ENCODE measurements at regions not wholly inside any gene's neighbourhood (a gene's known extent, or its start where the extent isn't known, plus 50 kb on each side); places are given as distances from the start of the nearest gene placed in this dataset.
A peak's percentile ranks its signal among the peaks of the same experiment; 100 is the strongest.

DNA sequence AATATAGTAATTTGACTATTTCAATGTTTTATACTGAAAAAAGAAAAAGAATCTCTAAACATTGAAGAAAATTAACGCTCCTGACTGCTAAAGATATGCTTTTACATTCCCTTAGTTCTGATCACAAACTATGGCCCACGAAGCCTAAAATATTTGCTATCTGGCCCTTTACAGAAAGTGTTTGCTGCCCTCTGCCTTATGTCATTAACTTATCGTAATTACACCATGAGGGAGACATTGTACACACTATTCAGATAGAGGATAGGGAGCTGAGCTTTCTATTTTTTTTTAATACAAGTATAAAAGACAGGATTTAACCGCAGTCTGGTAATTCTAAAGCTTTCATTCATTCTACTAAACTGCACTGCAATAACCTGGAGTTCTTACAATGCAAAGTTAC is 393.1 kb upstream of the DCC start:
- no peak for DNase-seq

DNA sequence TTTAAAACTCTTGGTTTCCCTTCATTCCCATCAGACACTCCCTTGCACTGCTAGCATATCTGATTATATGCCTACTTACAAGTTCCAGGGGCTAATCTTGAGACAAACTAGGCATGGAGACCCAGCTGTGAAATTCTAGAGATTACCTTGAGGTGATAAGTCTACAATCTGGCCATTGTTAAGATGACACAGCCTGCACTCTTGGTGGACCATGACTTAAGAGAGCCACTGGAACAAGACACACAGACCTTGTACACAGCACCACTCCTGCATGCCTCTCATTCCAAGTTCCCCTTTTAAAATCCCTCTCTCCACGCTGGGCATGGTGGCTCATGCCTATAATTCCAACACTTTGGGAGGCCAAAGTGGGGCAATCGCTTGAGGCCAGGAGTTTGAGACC is 387.2 kb upstream of the DCC start:
- DNase-seq: no peak

DNA sequence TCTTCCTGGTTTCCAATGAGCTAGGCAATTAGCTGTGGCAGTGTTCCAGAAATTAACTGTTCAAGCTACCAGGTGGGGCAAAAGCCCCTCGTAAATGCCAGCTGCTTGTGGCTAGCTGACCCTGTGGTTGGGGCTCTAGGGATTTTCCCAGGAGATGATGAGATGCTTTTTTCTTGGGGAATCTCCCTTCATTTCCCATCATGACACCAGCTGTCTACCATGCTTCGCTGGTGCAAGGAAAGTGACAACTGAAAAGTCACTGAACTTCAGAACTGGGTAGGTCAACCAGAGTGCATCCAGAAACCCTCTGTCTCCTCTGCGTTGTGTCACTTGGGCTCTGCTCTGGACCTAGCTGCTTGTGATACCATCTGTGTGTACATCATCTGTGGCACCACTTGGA is 386.5 kb upstream of the DCC start:
- no peak for DNase-seq

DNA sequence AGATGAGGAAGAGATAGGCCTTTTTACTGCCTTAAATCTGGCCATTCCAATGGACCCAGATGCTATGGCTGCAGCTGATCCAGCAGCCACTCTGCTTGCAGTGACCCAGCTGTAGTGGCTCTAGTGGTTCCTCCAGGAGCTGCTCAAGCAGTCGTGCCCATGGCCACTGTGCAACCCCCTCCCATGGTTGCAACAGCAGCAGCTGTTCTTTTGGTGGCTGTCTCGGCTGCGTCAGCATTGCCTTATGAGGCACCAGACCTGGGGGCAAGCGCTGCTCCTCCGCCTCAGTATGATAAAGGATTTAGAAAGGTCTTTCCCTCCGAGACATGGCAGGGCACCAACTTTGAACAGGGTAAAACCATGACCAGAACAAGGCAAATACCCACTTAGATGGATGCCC is 384.9 kb upstream of the DCC start:
- no peak for DNase-seq

DNA sequence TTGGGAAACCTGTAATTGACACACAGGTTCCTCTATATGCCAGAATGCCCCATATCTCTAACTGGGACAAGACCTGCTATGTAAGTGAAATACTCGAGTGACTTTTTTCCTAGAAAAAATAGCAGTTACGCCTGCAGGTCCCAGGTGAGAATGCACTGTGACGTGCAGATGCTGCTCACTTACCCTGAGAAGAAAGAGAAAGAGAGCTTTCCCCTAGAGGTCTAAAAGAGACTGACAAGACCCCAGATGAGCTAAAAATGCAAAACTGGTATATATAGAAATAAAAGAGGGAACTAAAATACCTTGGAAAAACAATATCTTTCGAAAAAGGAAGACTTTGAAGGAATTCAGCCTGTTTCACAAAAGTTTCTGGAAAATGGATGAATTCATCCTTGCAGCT is 383.0 kb upstream of the DCC start:
- no peak for DNase-seq

DNA sequence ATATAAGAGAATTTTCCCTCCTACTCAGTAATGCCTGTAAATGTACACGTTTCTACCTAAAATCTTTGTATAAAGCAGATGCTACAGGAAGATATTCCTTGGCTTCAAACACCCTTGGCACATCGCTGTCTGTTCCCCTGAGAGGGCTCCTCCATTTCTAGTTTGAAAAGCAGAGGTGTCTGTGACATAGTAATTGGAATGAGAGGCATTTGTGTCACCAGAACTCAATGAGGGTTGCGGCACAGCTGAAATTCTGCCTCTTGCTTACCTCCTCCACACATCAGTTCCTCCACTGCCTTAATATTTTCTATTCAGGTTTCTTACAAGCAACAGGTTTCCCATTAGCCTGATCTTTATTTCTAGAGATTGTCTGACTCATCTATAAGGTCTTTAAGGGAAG is 359.9 kb upstream of the DCC start:
- DNase-seq: no peak

DNA sequence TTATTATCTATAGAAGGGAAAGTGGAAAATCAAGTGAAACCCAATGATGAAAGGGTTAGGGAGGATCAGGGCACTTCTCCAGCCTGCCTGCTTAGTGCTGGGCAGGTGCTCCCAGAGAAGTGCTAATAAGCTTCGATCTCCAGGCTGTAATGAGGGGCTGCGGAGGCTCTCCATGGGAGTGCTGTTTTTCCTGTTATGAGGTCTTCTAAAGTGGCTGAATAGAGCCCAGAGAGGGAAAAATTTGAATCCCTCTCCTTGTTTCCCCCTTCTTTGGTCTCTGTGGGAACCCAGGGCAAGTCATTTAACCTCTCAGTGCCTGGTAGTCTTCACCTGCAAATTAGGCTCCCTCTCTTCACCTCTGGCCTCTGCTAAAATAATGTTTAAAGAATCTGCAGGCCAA is 351.7 kb upstream of the DCC start:
- DNase-seq: no peak

DNA sequence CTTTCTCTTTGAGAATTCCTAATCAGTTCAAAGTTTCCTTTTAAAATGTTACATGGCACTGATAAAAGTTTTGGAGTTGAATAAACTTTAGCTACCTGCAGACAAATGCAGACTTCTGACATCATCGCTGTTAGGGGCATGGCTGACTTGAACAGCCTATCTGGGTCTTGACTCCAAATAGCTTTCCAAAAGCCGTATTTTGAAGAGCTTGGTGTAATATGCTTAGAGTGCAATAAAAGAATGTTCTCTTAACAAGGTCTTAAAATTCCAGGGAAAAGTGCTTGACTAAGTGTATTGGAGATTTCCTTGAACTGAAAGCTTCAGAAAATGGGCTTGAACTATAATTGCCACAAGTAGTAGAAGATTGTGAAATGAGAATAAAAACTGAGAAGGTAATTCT is 342.9 kb upstream of the DCC start:
- no peak for DNase-seq

DNA sequence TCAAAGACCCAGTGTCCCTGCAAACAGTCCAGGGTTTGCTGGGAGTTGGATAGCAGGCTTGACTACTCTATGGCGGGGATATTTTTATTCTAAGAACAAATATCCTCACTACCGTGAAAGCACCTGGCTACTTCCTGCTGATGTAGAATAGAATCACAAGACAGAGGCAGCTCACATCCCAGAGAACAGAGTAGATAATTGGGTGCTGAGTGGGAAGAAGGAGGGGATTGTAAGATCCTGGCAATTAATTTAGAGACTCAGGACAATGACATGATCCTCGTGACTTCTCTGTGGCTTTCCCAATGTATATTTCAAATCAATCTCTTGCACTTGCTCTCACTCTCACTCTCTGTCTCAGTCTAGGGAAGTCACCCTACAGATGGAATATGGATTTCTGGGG is 341.9 kb upstream of the DCC start:
- DNase-seq: no peak

DNA sequence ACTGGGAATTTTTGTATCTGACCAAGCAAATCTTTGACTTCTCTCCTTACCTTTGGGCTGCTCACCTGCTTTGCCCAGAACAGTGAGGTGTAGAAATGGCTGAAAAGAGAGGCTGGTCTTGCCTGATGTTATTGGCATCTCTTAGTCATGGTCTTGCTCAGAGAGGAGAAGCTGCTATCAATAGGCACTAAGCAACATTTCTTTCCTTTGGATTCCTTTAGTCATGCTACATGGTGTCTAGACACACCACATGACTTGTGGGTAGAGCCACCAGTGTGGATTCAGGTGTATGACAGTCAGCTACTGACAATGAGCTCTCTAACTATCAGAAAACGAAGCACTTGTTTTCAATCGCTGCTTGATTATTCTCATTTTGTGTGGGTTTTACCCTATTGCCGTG is 341.3 kb upstream of the DCC start:
- no peak for DNase-seq

DNA sequence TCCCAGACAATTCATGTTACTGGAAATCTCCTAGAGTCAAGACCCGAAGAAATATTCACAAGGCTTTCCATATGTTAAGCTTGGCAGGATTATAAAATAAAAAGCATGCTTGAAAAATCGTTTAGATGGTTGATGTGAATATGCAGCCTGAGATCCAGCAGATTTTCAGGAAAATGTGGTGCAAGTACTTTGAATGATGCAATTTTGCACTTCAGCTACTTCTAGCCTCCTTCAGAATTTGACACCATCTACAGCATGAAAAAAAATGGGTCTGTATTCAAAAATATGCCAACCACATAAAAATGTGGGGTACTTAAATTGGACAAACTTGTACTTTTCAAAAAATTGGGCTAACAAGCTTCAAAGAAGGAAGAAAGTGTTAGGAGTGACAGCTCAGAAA is 340.6 kb upstream of the DCC start:
- no peak for DNase-seq

DNA sequence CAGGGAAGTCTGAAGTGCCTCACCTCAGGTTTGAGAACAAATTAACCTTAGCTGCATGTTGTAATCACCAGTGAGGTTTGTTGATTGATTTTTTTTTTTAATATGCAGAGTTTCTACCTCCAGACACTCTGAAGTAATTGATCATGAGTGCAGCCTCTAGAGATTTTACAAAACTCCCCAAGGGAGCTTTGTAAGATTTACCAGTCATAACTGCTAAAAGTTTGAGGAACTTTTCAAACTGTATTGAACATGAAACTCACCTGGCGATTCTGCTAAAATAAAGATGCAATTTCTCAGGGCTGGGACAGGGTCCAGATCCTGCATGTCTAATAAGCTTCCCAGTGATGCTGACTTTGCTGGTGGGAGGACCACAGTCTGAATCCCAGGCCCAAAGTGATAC is 339.6 kb upstream of the DCC start:
- no peak for DNase-seq

DNA sequence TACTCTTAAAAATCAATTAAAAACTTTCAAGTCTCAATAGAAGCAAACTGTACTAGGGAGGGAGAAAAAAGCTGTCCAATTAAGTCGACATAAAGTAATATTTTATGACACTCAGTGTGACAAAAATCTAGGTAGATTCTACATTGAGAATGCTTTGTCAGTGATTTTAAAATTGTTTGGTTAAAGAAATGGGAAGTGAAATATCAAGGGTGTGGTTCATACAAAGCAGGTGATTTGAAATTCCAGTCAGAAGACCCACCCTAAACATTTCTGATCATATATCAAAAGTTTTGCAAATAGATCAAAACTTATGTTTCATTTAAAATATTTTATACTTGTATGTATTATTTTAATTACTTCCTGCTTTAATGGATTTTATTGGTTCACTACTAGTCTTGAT is 338.9 kb upstream of the DCC start:
- no peak for DNase-seq

DNA sequence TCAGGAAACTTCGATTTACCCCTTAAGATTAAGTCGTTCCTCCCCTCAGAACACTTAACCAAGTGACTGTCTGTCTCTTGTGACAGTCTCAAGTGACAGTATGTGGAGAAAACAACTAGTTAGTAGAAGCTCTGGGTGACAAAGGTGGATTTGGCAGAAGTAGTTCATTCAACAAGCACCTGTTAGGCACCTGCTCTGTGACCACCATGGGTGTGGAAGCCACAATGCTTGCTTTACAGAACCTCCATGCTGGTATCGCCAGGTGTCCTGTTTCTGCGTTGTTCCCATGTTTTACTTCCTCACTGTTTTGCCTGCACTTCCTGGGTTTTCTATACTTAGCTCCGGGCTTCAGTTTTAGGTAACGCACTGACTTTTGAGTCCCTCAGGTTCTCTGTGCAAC is 337.4 kb upstream of the DCC start:
- no peak for DNase-seq

DNA sequence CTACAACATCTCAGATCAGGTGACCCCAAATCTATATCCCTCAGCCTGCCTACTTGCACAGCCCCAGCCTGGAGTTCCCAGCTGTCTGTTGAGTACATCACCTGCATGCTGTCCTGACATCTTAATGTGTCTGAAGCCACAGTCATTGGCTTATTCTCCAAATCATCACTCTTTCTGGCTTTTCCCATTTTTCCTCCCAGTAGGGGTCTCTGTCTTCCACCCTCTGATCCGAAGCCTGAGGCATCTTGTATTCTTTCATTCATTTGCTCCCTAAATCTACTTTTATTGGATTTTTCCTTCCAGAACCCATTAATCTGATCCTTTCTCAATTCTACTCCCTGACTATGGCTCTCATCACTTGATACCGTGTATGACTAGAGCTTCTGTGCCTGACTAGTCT is 332.9 kb upstream of the DCC start:
- DNase-seq: no peak

DNA sequence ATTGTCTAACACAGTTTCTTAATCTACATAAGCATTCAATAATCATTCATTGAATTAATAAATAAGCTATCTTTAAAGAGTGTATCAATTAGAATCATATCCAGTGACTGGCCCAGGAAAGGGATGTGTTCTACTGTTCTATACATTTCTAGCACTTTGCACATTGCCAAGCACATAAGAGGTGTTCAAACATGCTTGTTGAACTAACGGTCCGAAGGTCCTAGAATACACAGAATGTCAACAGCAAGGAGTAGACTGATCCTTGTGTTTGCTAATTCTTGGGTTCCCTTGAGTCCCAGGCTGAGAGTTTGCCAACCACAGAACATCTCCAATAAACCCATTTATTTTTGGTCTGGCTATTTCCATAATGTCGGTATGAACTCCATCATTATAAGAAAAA is 331.7 kb upstream of the DCC start:
- no peak for DNase-seq

DNA sequence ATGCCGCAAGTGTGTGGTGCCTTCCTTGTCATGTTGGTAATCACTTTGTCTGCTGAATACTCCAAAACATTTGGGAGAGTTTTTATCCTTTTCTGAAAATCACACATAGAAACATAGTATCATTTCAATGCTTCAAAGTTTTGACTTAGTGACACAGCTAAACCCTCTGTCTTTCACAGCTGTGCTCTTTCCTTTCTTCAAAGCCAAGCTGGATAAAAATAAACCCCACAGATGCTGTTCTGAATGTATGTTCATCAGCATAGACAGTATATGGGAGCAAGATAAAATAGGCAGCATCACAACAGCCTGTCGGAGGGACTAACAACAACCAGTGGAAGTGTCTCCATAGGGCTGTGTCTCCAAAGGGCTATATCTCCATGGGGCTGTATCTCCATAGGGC is 331.3 kb upstream of the DCC start:
- no peak for DNase-seq

DNA sequence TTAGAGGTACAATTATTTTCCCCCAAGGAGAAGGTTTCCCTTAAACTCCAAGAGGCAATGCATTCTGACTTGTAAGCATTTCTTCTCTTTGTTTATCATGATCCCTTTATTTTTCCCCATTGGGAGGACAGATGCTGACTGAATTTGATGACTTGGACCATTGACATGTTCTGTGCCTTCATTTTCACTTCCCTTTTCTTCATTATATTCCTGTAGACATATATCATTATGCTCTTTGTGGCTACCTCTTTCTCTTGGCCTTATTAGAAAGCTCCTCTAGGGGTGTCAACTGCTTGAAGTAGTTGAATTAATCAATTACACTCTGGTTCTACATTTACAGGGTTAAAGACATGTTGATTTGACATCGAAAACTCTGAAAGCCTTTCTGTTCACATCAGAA is 330.0 kb upstream of the DCC start:
- DNase-seq: no peak

DNA sequence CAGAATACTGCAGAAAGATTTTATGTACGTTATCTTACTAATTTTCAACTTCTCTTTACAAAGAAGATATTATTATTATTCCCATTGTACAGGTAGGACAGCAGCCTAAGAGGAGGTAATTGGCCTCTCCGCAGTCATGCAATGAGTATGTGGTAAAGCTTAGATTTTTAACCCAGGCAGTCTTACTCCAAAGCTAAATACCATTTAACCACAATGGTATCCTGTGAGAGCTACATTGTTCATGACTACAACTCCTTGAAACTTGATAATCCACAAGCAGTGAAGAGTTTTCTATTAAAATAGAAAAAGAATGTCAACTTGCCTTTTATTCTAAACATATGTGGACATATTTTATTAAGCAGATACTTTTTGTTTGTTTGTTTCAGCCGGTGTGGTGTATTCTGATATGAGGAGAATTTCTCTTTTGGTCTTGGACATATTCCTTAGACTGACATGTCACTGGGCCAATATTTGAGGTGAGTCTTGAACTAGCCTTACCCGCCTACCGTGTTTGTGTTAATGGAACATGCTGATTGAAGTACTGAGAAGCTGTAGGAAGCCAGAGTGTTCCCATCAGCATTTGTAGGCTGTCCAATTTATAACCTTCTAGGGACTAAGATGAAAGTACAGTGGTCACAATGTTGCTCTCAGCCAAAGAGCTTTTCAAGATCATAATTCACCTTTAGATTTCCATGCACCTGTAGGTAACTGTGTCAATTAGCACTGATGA is 293.9 kb upstream of the DCC start:
- no peak for DNase-seq

DNA sequence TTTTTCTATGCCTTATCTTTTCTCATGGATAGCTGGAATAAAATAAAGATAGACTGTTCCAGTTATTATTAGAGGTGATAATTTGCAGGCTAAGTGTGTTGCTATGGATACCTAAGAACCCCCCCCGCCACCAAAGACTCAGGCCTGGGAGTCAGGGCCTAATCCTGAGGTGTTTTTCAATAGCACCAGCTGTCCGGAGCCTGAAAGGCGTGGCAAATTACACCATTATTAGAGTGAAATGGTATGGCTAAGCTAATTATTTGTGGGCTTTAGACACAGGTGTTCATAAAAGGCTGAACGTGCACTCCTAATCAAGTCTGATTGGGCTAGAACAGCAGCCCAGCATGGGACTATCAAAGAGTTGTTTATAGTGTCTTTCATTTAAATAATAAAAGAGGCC is 293.2 kb upstream of the DCC start:
- DNase-seq: peak; percentile 8

DNA sequence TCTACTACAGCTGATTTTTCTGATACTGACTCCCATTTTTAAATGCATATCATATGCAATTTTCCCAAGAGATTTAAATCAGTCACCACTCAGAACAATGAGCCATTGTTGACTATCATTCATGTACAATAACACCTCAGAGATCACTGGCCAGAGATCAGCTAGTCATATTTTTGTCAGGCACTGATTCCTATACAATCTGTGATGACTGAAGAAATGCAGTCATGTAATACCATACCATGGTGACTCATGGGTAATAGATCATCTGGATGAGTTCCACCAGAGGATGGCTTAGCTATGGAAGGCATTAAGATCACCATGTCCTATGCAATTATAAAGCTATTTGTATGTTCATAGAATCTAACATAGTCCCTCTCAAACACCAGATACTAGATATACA is 285.7 kb upstream of the DCC start:
- no peak for DNase-seq

DNA sequence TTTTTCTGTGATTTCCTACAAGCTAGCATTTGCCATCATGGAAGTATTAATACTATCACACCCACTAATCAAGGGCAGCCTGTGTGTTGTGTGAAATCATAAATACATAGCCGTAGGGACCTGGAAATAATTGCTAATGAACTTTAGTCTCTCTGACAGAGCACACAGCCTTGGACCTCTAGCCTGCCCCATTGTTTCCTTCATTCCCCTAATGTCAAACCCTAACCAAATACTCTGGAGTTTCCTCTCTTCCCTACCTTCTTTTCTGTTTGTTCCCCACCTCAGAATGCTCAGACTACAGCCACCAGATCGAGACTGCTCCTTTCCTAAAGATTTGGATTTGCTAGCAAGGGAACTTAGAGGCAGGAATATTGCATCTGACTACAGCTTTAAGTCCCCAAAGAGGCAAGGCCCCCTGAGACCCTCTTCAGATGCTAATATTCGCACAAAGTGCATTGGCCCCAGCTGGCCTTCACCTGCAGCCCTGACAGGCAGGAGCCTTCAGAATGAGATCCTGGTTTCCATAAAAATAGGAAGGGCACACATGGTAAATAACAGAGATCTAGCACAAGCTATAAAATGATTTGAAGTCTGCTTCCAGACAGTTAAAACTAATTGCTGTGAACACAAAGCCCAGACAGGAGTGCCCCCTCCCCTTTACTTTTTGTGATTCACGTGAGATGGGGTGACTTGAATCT is 279.2 kb upstream of the DCC start:
- no peak for DNase-seq

DNA sequence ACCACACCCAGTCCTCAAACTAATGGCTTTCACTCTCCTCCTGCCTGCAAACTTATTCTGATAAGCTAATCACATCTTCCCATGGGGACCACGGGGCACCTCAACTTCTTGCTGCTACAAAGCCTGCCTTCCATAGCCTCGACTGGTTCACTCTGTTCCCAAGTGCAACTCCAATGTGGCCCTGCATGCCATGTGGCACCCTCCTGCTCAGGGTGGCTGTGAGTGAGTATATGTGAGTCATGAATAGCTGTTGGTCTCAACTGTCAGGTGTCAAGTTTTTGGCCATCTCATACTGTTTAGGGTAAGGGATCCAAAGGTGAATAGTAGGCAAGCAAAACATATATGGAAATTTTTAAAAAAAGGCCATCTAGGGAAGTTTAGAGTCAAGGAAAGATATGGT is 276.1 kb upstream of the DCC start:
- DNase-seq: no peak

DNA sequence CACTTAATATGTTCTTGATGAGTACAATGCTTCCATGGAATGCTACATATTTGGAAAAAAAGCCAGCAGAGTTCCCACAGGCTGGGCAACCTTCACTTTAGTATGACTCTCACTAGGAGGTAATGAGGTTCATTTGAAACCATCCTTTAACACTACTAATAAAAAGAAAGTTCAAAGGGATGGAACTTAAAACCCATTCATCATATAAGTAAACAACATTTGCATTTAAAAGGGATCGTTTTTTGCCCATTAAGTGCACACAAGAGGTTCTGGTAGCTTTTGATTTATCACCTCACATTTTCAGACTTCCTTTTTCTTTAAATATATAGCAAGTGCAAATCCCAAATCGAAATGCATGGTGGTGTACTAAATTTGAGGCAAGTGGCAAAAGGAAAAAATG is 270.8 kb upstream of the DCC start:
- DNase-seq: no peak

DNA sequence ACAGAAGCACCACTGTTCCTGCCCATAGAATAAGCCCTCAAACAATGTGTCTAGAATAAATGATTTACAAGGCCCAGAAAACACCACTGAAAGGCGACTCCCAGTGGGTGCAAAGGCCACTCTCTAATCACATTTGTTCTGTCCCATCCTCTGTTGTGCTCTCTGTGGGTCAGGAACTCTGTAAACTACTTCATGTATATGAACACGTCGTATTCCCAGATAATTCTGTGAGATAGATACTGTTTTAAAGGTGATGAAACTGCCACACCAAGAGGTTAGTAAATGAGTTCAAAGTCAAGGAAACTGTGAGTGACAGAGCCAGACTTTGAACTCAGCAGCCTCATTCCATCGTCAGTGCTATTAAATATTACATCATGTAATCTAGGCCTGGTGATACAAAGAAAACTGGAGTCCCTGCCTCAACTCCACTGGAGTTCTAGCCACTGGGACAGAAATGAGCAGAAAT is 269.7 kb upstream of the DCC start:
- no peak for DNase-seq
